GM12878 (cell line): ENCODE measurements at regions not wholly inside any gene's neighbourhood (a gene's known extent, or its start where the extent isn't known, plus 50 kb on each side); places are given as distances from the start of the nearest gene placed in this dataset.

Source experiments
- ATAC-seq: fragments of 200-7000 bp; cut with Tn5 transposase; 3 replicates; pipeline ENCODE4 v1.9.1; 2020; ENCODE audit warnings: mild to moderate bottlenecking, moderate library complexity
- BruUV-seq: library from RNA; stranded (reverse); fragments of 400-500 nt; replicated peaks from 2 replicates; lab custom pipeline; 2021; lab: Mats Ljungman, UMichigan
- CTCF ChIA-PET: fragments of 300-600 bp; sonication (Branson Sonifier 250); formaldehyde crosslinking; extraction: SDS; loops from one replicate; lab custom pipeline; 2021; ENCODE audit warnings: inconsistent platforms; lab: Yijun Ruan, JAX
- POLR2A ChIA-PET: fragments of 350-600 bp; formaldehyde crosslinking; extraction: SDS; loops from one replicate; lab custom pipeline; 2021; ENCODE audit warnings: inconsistent platforms; lab: Charles Lee
- RAD21 ChIA-PET: fragments of 300-600 bp; sonication (Branson Sonifier 250); formaldehyde crosslinking; loops from one replicate; lab custom pipeline; 2023; ENCODE audit warnings: antibody characterized with exemption; ENCODE audit not compliant: unreplicated experiment; lab: Charles Lee
- SMC1A ChIA-PET: fragments of 300-600 bp; sonication (Branson Sonifier 250); formaldehyde crosslinking; loops from one replicate; lab custom pipeline; 2023; ENCODE audit not compliant: unreplicated experiment, uncharacterized antibody; lab: Charles Lee
- DNase-seq: peaks from one replicate; pipeline ENCODE4 v3.0.0-alpha.2; 2011; ENCODE audit warnings: low read depth, low spot score
- FAIRE-seq: peaks from 3 replicates; lab custom pipeline; 2011; peaks lifted over from hg19 to GRCh38; lab: Jason Lieb, UNC
- H2AFZ ChIP-seq: 2 replicates; pipeline ENCODE4 v1.6.0; 2011; ENCODE audit warnings: low read depth, low read length, control low read depth; ENCODE audit not compliant: control insufficient read depth
- H3K27ac ChIP-seq: 2 replicates; pipeline ENCODE4 v1.5.1; 2011; ENCODE audit warnings: control low read depth; ENCODE audit not compliant: control insufficient read depth, insufficient read depth
- H3K27me3 ChIP-seq, 2 experiments: replicated peaks in 1 of 2; 2 replicates each; pipeline versions ENCODE4 v1.6.0 to v1.6.1; 2011; ENCODE audit warnings: low read length in 1 of 2; ENCODE audit not compliant: control insufficient read depth in 2 of 2, insufficient read depth in 2 of 2
- H3K36me3 ChIP-seq, 2 experiments: 2 replicates each; pipeline ENCODE4 v1.5.1; 2011; ENCODE audit warnings: low read length in 1 of 2; ENCODE audit not compliant: control insufficient read depth in 2 of 2, insufficient read depth in 2 of 2
- H3K4me1 ChIP-seq: 2 replicates; pipeline ENCODE4 v1.6.1; 2011; ENCODE audit warnings: mild to moderate bottlenecking, low read length, moderate library complexity, mixed read lengths; ENCODE audit not compliant: control insufficient read depth, insufficient read depth
- H3K4me2 ChIP-seq: 2 replicates; pipeline ENCODE4 v1.6.0; 2011; ENCODE audit warnings: control low read depth; ENCODE audit not compliant: control insufficient read depth, insufficient read depth
- H3K4me3 ChIP-seq: fragments of 200-600 bp; sonication (generic); 2 replicates; pipeline ENCODE4 v1.5.1; 2016
- H3K79me2 ChIP-seq: 2 replicates; pipeline ENCODE4 v1.6.0; 2011; ENCODE audit warnings: low read length; ENCODE audit not compliant: control insufficient read depth, insufficient read depth
- H3K9ac ChIP-seq: 2 replicates; pipeline ENCODE4 v1.8.0; 2011; ENCODE audit warnings: low read length, control low read depth, mixed read lengths; ENCODE audit not compliant: control insufficient read depth, insufficient read depth
- H3K9me3 ChIP-seq: replicated peaks from 3 replicates; pipeline ENCODE4 v1.5.1; 2011; ENCODE audit warnings: mild to moderate bottlenecking, low read length; ENCODE audit not compliant: control insufficient read depth, insufficient read depth
- H4K20me1 ChIP-seq: 2 replicates; pipeline ENCODE4 v1.6.0; 2011; ENCODE audit not compliant: control insufficient read depth, insufficient read depth
- CHD4 ChIP-seq: fragments of 200-600 bp; sonication (generic); IDR thresholded peaks from 2 replicates; pipeline ENCODE4 v1.6.1; 2016; ENCODE audit warnings: mild to moderate bottlenecking
- CREM ChIP-seq: IDR thresholded peaks from 2 replicates; pipeline ENCODE4 v1.6.1; 2014; ENCODE audit warnings: antibody characterized with exemption, low read depth
- EZH2 ChIP-seq: IDR thresholded peaks from 2 replicates; pipeline ENCODE4 v1.6.1; 2012; ENCODE audit warnings: low read depth, mild to moderate bottlenecking, control low read depth, inconsistent platforms, low read length, borderline replicate concordance; ENCODE audit not compliant: control insufficient read depth
- JUNB ChIP-seq: IDR thresholded peaks from 2 replicates; pipeline ENCODE4 v1.6.1; 2016; ENCODE audit warnings: antibody characterized with exemption, mild to moderate bottlenecking
- NFYA ChIP-seq: IDR thresholded peaks from 2 replicates; pipeline ENCODE4 v1.6.1; 2011; ENCODE audit warnings: low read depth, mild to moderate bottlenecking, low read length, improper control_type of control experiment, borderline replicate concordance
- NFYB ChIP-seq: IDR thresholded peaks from 2 replicates; pipeline ENCODE4 v1.6.1; 2011; ENCODE audit warnings: low read depth, mild to moderate bottlenecking, low read length, improper control_type of control experiment, moderate library complexity; ENCODE audit not compliant: insufficient read depth
- POLR2AphosphoS5 ChIP-seq: IDR thresholded peaks from 2 replicates; pipeline ENCODE4 v1.6.1; 2011; ENCODE audit warnings: mild to moderate bottlenecking, low read length, inconsistent platforms
- RBBP5 ChIP-seq: fragments of 200-600 bp; sonication (generic); conservative IDR thresholded peaks from 2 replicates; pipeline ENCODE4 v1.6.1; 2016
- ZNF384 ChIP-seq: IDR thresholded peaks from 2 replicates; pipeline ENCODE4 v1.6.1; 2012; ENCODE audit warnings: low read depth, mild to moderate bottlenecking, low read length, improper control_type of control experiment, borderline replicate concordance
- ZNF622 ChIP-seq: fragments of 450-650 bp; IDR thresholded peaks from 2 replicates; pipeline ENCODE4 v1.6.1; 2017; ENCODE audit warnings: mild to moderate bottlenecking, inconsistent platforms
- WGBS: methylation state at CpG from one replicate; pipeline ENCODE4 v1.1.6; 2016; ENCODE audit warnings: low lambda C conversion rate; ENCODE audit not compliant: insufficient replicate concordance, insufficient coverage; ENCODE audit errors: missing lambda C conversion rate; 5-methylcytosine and 5-hydroxymethylcytosine counted together
- in situ Hi-C: fragments of 300-500 bp; cut with MboI; formaldehyde crosslinking; loops from 9 replicates; pipeline ENCODE4 v1.14.3; 2018; ENCODE audit warnings: mixed read lengths
- intact Hi-C: fragments of 100-400 bp; cut with micrococcal nuclease; formaldehyde crosslinking; loops from one replicate; pipeline ENCODE4 v1.14.2; 2022; ENCODE audit not compliant: unreplicated experiment
- TF ChIP-seq, protein P1 (sequence below): fragments of 450-650 bp; IDR thresholded peaks from 2 replicates; pipeline ENCODE4 v1.6.1; 2017; ENCODE audit warnings: antibody characterized with exemption, mild to moderate bottlenecking, moderate library complexity

DNA sequence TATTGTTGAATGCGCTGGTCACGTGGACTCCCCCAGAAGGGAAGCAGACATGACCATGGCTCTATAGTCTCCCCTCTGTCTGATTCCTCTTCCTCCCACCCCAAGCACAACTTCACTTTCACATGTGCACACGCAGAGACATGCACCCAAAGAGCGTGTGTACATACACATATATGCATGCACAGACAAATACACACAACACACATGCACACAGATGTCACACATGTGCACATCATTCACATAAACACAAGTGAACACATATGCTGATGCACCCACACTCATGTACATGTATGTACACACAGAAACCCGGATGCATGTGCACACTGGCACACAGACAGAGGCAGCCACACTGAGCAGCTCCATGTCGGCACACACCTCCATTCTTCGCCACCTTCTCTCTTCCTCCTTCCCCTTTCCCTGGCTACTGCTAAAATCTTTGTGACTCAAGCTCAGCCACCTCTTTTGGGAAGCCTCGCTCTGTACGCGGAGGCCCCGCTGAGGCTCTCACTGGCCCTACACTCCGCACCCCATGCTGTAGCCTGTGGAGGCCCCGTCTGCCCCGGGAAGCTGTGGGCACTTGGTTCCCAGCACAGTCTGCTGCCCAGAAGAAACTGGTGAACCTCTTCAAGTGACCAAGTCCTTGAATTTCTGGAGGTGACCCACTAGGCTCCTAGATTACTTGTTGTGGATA is 101.6 kb upstream of the TEX51 start:
- FAIRE-seq (no peak), DNase-seq (no peak), ATAC-seq (no peak)
- RAD21 ChIA-PET: no interaction called here
- in situ Hi-C loops (no loop called here), intact Hi-C loops (no loop called here)
- BruUV-seq: no TSS peak
- SMC1A ChIA-PET: no interaction called here
- Histone ChIP-seq H3K4me3 (no peak overlapping the region), H3K4me1 (no peaks in the 10 kb centered on the region), H3K4me2 (no peak overlapping the region), H3K79me2 (no peaks in the 10 kb centered on the region), H2AFZ (no peak overlapping the region), H3K9me3 (no peaks in the 10 kb centered on the region), H4K20me1 (no peaks in the 10 kb centered on the region), H3K36me3 (no peaks in the 10 kb centered on the region), H3K9ac (no peak overlapping the region), H3K27me3 (no peaks in the 10 kb centered on the region), H3K27ac (no peak overlapping the region)
- TF ChIP-seq NFYA (no peak), RBBP5 (no peak), NFYB (no peak), POLR2AphosphoS5 (no peak), ZNF622 (no peak), JUNB (no peak), ZNF384 (no peak), CHD4 (no peak), CREM (no peak), EZH2 (no peak)
- TF ChIP-seq, protein P1, sequence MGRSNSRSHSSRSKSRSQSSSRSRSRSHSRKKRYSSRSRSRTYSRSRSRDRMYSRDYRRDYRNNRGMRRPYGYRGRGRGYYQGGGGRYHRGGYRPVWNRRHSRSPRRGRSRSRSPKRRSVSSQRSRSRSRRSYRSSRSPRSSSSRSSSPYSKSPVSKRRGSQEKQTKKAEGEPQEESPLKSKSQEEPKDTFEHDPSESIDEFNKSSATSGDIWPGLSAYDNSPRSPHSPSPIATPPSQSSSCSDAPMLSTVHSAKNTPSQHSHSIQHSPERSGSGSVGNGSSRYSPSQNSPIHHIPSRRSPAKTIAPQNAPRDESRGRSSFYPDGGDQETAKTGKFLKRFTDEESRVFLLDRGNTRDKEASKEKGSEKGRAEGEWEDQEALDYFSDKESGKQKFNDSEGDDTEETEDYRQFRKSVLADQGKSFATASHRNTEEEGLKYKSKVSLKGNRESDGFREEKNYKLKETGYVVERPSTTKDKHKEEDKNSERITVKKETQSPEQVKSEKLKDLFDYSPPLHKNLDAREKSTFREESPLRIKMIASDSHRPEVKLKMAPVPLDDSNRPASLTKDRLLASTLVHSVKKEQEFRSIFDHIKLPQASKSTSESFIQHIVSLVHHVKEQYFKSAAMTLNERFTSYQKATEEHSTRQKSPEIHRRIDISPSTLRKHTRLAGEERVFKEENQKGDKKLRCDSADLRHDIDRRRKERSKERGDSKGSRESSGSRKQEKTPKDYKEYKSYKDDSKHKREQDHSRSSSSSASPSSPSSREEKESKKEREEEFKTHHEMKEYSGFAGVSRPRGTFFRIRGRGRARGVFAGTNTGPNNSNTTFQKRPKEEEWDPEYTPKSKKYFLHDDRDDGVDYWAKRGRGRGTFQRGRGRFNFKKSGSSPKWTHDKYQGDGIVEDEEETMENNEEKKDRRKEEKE: no peak
- 42% methylated on average over 14 of the region's 14 CpGs for WGBS
- CTCF ChIA-PET: no interaction called here
- POLR2A ChIA-PET: no interaction called here
